ENCODE measurements at regions not wholly inside any gene's neighbourhood (a gene's known extent, or its start where the extent isn't known, plus 50 kb on each side); places are given as distances from the start of the nearest gene placed in this dataset.

DNA sequence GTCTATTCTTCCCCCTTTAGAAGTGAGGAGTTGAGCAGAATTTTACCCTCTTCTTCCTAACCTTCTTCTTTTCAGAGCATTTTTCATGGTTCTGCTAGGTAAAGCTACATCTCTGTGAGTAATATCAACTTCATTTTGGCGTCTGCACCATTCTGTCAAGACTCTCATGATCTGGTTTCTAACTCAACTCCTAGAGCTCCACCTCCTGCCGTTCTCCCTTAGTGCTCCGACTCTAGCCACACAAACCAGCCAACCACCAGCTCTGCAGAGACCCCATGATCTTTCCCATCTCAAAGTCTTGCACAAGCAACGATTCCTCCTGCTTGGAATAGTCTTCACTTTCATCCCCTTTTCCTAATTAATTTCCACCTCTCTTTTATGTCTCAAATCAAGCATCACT lies 193.9 kb upstream of the TMC3 start:
- TF ChIP-seq, protein P1, sequence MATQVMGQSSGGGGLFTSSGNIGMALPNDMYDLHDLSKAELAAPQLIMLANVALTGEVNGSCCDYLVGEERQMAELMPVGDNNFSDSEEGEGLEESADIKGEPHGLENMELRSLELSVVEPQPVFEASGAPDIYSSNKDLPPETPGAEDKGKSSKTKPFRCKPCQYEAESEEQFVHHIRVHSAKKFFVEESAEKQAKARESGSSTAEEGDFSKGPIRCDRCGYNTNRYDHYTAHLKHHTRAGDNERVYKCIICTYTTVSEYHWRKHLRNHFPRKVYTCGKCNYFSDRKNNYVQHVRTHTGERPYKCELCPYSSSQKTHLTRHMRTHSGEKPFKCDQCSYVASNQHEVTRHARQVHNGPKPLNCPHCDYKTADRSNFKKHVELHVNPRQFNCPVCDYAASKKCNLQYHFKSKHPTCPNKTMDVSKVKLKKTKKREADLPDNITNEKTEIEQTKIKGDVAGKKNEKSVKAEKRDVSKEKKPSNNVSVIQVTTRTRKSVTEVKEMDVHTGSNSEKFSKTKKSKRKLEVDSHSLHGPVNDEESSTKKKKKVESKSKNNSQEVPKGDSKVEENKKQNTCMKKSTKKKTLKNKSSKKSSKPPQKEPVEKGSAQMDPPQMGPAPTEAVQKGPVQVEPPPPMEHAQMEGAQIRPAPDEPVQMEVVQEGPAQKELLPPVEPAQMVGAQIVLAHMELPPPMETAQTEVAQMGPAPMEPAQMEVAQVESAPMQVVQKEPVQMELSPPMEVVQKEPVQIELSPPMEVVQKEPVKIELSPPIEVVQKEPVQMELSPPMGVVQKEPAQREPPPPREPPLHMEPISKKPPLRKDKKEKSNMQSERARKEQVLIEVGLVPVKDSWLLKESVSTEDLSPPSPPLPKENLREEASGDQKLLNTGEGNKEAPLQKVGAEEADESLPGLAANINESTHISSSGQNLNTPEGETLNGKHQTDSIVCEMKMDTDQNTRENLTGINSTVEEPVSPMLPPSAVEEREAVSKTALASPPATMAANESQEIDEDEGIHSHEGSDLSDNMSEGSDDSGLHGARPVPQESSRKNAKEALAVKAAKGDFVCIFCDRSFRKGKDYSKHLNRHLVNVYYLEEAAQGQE (IDR thresholded peaks at IDR 0.05; ENCODE audit: insufficient read depth in 1 of 2, low read depth in 2 of 2, low read length in 2 of 2), result no peak
- TF ChIP-seq SIN3A (IDR thresholded peaks at IDR 0.05; ENCODE audit: borderline replicate concordance, insufficient read depth, low read length) (no peak), POLR2AphosphoS5 (IDR thresholded peaks at IDR 0.05; ENCODE audit: low read depth, low read length) (no peak), TAF1 (IDR thresholded peaks at IDR 0.05; ENCODE audit: borderline replicate concordance, insufficient read depth, low read length) (no peak), FOXP2 (optimal IDR thresholded peaks at IDR 0.05; ENCODE audit: borderline replicate concordance, extremely low read depth, extremely low read length, insufficient read depth) (no peak)

DNA sequence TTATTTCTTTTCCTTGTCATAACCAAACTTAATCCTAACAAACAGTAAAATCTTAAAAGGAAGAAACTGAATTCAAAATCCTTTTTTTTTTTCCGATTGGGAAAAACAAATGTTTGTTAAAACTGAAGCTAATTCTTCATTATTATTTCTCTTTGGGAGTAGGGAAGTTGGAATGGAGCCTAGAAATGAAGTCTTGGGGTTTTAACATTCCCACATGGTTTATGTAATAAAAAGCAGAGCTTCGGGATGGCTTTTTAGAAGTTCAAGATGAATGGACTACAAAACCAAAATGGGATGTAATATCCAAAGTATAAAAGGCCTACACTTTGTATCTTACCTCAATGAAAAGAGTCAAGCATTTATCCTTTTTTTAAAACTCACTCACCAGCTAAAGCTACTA lies 189.0 kb upstream of the TMC3 start:
- TF ChIP-seq FOXP2 (optimal IDR thresholded peaks at IDR 0.05; ENCODE audit: borderline replicate concordance, extremely low read depth, extremely low read length, insufficient read depth) (no peak), POLR2AphosphoS5 (IDR thresholded peaks at IDR 0.05; ENCODE audit: low read depth, low read length) (no peak), TAF1 (IDR thresholded peaks at IDR 0.05; ENCODE audit: borderline replicate concordance, insufficient read depth, low read length) (no peak), SIN3A (IDR thresholded peaks at IDR 0.05; ENCODE audit: borderline replicate concordance, insufficient read depth, low read length) (no peak)
- TF ChIP-seq, protein P1 (IDR thresholded peaks at IDR 0.05; ENCODE audit: insufficient read depth in 1 of 2, low read depth in 2 of 2, low read length in 2 of 2), result no peak

DNA sequence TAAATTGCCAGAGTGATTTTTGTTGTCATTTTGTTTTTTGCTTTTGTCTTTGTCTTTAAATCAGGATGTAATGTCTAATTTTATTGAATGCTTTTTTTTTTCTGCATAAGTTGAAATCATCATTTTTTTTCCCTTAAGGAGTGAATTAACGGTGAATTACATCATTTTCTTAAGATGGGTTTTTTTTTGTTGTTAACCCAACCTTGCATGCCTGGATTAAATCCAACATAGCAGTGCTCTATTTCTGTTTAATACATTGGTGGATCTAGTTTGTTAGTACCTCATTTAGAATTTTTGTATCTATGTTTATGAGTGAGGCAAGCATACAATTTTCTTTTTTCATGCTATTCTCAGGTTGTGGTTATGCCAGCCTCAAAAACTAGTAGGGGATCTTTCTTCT lies 186.4 kb upstream of the TMC3 start:
- TF ChIP-seq, protein P1 (IDR thresholded peaks at IDR 0.05; ENCODE audit: insufficient read depth in 1 of 2, low read depth in 2 of 2, low read length in 2 of 2), result no peak
- TF ChIP-seq FOXP2 (optimal IDR thresholded peaks at IDR 0.05; ENCODE audit: borderline replicate concordance, extremely low read depth, extremely low read length, insufficient read depth) (no peak), POLR2AphosphoS5 (IDR thresholded peaks at IDR 0.05; ENCODE audit: low read depth, low read length) (no peak), TAF1 (IDR thresholded peaks at IDR 0.05; ENCODE audit: borderline replicate concordance, insufficient read depth, low read length) (no peak), SIN3A (IDR thresholded peaks at IDR 0.05; ENCODE audit: borderline replicate concordance, insufficient read depth, low read length) (no peak)

DNA sequence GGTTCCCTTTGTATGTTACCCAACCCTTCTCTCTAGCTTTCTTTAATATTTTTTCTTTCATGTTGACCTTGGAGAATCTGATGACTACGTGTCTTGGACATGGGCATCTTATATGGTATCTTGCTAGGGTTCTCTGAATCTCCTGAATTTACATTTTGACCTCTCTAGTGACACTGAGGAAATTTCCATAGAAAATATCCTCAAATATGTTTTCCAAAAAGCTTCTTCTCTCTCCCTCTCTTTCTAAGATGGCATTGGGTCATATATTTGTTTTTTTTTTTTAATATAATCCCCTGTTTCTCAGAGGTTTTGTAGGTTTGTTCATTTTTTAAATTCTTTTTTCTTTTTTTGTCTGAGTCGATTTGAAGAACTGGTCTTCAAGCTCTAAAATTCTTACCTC lies 184.0 kb upstream of the TMC3 start:
- TF ChIP-seq FOXP2 (optimal IDR thresholded peaks at IDR 0.05; ENCODE audit: borderline replicate concordance, extremely low read depth, extremely low read length, insufficient read depth) (no peak), TAF1 (IDR thresholded peaks at IDR 0.05; ENCODE audit: borderline replicate concordance, insufficient read depth, low read length) (no peak), SIN3A (IDR thresholded peaks at IDR 0.05; ENCODE audit: borderline replicate concordance, insufficient read depth, low read length) (no peak), POLR2AphosphoS5 (IDR thresholded peaks at IDR 0.05; ENCODE audit: low read depth, low read length) (no peak)
- TF ChIP-seq, protein P1 (IDR thresholded peaks at IDR 0.05; ENCODE audit: insufficient read depth in 1 of 2, low read depth in 2 of 2, low read length in 2 of 2), result no peak

DNA sequence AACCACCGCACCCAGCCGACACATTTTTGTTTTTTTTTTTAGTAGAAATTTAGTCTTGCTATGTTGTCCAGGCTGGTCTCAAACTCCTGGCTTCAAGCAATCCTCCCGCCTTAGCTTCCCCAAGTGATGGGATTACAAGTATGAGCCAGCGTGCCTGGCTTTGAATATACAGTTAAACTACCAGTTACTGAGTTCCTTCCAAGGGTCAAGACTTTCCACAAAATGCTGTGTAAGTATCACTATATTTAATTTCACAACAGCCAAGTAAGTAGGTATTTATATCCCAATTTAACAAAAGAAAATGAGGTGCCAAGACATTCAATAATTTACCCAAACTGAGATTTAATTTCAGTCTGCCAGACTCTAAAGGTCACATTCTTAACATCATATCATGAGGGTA lies 181.3 kb upstream of the TMC3 start:
- no peak for TF ChIP-seq POLR2AphosphoS5 (IDR thresholded peaks at IDR 0.05; ENCODE audit: low read depth, low read length)
- TF ChIP-seq, protein P1 (IDR thresholded peaks at IDR 0.05; ENCODE audit: insufficient read depth in 1 of 2, low read depth in 2 of 2, low read length in 2 of 2), result no peak
- no peak for TF ChIP-seq TAF1 (IDR thresholded peaks at IDR 0.05; ENCODE audit: borderline replicate concordance, insufficient read depth, low read length)
- no peak for TF ChIP-seq SIN3A (IDR thresholded peaks at IDR 0.05; ENCODE audit: borderline replicate concordance, insufficient read depth, low read length)
- no peak for TF ChIP-seq FOXP2 (optimal IDR thresholded peaks at IDR 0.05; ENCODE audit: borderline replicate concordance, extremely low read depth, extremely low read length, insufficient read depth)

Data from PFSK-1 (cell line).